A673 (cell line): ENCODE measurements at regions not wholly inside any gene's neighbourhood (a gene's known extent, or its start where the extent isn't known, plus 50 kb on each side); places are given as distances from the start of the nearest gene placed in this dataset.

Source experiments
- EZH2 ChIP-seq: fragments of 200-600 bp; sonication (generic); IDR thresholded peaks from 2 replicates; pipeline ENCODE4 v1.6.1; 2017; ENCODE audit warnings: borderline replicate concordance, low read depth, mild to moderate bottlenecking, mixed read lengths, antibody characterized with exemption, low read length; ENCODE audit not compliant: poor library complexity, severe bottlenecking
- TF ChIP-seq, protein P1 (sequence below): fragments of 300-800, 200-600 bp; sonication (generic); conservative IDR thresholded peaks from 2 replicates; pipeline ENCODE4 v1.5.1; 2017; ENCODE audit warnings: low read depth, mild to moderate bottlenecking, antibody characterized with exemption, low read length, moderate library complexity, mixed read lengths

GRCh38 chr2:19125901-19126680, 232.3 kb downstream of the OSR1 start:
- TF ChIP-seq, protein P1, sequence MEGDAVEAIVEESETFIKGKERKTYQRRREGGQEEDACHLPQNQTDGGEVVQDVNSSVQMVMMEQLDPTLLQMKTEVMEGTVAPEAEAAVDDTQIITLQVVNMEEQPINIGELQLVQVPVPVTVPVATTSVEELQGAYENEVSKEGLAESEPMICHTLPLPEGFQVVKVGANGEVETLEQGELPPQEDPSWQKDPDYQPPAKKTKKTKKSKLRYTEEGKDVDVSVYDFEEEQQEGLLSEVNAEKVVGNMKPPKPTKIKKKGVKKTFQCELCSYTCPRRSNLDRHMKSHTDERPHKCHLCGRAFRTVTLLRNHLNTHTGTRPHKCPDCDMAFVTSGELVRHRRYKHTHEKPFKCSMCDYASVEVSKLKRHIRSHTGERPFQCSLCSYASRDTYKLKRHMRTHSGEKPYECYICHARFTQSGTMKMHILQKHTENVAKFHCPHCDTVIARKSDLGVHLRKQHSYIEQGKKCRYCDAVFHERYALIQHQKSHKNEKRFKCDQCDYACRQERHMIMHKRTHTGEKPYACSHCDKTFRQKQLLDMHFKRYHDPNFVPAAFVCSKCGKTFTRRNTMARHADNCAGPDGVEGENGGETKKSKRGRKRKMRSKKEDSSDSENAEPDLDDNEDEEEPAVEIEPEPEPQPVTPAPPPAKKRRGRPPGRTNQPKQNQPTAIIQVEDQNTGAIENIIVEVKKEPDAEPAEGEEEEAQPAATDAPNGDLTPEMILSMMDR: no peak
- TF ChIP-seq EZH2: no peak
